HG03460 (cell line): ENCODE measurements at regions not wholly inside any gene's neighbourhood (a gene's known extent, or its start where the extent isn't known, plus 50 kb on each side); places are given as distances from the start of the nearest gene placed in this dataset.
"Not testable (repeated sequence)": the region's sequence is repeated elsewhere in the genome, so short reads cannot be mapped to it uniquely, and the experiment has no call there.

Experiments used
- ATAC-seq: cut with Tn5 transposase; IDR thresholded peaks from one replicate; pipeline ENCODE4 v1.9.1; 2021; ENCODE audit not compliant: unreplicated experiment

- ATAC-seq = not testable (repeated sequence)
Measured at GRCh38 chr1:144516172-144516571, 54.7 kb upstream of the NBPF15 start.

- not testable (repeated sequence) for ATAC-seq
Measured at GRCh38 chr1:144516906-144517305, 55.4 kb upstream of the NBPF15 start.

GRCh38 chr1:144518439-144518838 lies 57.0 kb upstream of the NBPF15 start:
- not testable (repeated sequence) for ATAC-seq

- not testable (repeated sequence) for ATAC-seq
Measured at GRCh38 chr1:144519528-144520189, 58.2 kb upstream of the NBPF15 start.

- ATAC-seq = peak; percentile 91
Measured at GRCh38 chr1:144523661-144524407, 62.4 kb upstream of the NBPF15 start.

- ATAC-seq = not testable (repeated sequence)
Measured at GRCh38 chr1:144532156-144532607, 60.5 kb upstream of the PPIAL4F start.

- not testable (repeated sequence) for ATAC-seq
Measured at GRCh38 chr1:144533480-144533879, 59.2 kb upstream of the PPIAL4F start.

GRCh38 chr1:144534286-144534685 lies 58.4 kb upstream of the PPIAL4F start:
- ATAC-seq = not testable (repeated sequence)

GRCh38 chr1:144536677-144537076 lies 56.0 kb upstream of the PPIAL4F start:
- not testable (repeated sequence) for ATAC-seq

GRCh38 chr1:144537234-144537633 lies 55.5 kb upstream of the PPIAL4F start:
- not testable (repeated sequence) for ATAC-seq

- ATAC-seq = not testable (repeated sequence)
Measured at GRCh38 chr1:144538736-144539135, 54.0 kb upstream of the PPIAL4F start.

- ATAC-seq = not testable (repeated sequence)
Measured at GRCh38 chr1:144539191-144539960, 53.3 kb upstream of the PPIAL4F start.
